GM18502 (cell line): ENCODE measurements at regions not wholly inside any gene's neighbourhood (a gene's known extent, or its start where the extent isn't known, plus 50 kb on each side); places are given as distances from the start of the nearest gene placed in this dataset.

ENCODE experiments used
- ATAC-seq: cut with Tn5 transposase; IDR thresholded peaks from one replicate; pipeline ENCODE4 v1.9.1; 2021; ENCODE audit warnings: mild to moderate bottlenecking; ENCODE audit not compliant: unreplicated experiment, poor library complexity

GRCh38 chr17:15048933-15049794 lies 216.0 kb downstream of the PMP22 start:
- ATAC-seq: no peak

DNA sequence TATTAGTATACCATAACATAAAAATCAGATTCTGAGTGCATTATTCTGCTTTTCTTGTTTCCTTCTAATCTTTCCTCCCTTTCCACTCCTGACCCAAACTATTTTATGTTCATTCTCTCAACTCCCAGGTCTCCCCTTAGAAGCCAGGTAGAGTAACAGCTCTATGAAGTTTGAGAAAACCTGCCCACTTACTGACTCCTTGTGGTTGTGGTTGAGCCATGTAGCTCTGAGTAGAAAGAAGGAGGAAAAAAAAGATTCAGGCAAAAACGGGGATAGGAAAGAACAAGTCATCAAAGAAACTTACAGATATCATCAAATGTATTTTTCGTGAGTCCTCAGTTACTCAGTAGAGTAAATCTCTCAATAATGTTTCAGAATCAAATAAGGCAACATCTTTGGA lies 216.7 kb downstream of the PMP22 start:
- no peak for ATAC-seq

GRCh38 chr17:15042311-15042710 lies 222.8 kb downstream of the PMP22 start:
- ATAC-seq: no peak

- no peak for ATAC-seq
Observed at GRCh38 chr17:15039366-15039765, 225.8 kb downstream of the PMP22 start.

DNA sequence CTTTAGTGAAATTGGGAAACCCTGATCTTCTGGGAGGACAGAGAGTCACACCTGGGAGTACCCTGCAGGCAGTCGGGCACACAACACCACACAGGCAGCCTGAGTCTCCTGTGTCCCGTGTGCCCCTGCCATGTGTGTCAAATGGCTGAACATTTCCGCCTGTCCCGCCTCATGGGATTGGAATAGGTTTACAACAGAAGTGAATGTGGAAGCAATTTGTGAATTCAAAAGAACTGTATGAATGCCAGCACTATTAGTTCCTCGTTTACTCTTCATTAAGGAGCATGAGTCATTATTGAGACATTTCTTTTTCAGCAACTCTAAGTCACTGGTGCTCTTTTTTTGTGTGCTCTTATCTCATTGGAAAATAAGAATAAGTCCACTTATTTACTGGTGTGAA lies 226.5 kb downstream of the PMP22 start:
- no peak for ATAC-seq

- no peak for ATAC-seq
Observed at GRCh38 chr17:15036238-15036637, 228.9 kb downstream of the PMP22 start.

DNA sequence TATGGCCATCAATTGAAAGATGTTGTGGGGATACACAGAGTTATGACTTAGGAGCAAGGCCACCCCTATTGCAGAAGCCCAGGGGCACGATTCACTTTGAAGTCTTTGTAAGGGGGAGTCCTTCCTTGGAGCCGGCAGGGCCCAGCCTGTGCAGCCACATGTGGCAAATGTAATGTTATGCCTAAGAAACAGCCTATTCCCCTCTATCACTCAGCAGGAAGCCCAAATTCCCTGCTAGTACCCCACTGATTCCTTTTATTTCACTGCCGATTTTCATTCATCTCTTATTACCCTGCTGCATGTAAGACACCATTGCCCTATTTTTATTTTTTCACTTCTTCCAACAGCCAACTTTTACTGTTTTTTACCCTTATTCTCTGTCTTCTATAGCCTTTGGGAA lies 233.2 kb downstream of the PMP22 start:
- ATAC-seq: no peak

- no peak for ATAC-seq
Observed at GRCh38 chr17:15029469-15029868, 235.7 kb downstream of the PMP22 start.

GRCh38 chr17:15027853-15028252 lies 237.3 kb downstream of the PMP22 start:
- no peak for ATAC-seq

DNA sequence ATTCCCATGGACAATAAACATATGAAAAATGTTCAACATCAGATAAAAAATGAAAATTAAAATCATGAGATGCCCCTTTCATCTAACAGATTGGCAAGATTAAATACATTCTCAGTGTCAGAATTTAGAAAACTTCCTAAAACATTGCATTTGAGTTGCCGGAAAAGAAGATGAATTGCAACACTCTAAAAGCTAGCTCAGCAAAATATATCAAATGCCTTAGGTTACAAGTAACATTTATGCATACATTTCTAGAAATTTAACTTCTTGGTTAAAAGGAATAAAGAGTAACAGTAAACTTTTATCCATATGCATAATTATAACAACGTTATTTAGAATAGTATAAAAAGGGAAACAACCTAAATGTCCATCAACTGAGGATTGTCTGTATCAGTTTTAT lies 239.0 kb downstream of the PMP22 start:
- ATAC-seq: no peak

DNA sequence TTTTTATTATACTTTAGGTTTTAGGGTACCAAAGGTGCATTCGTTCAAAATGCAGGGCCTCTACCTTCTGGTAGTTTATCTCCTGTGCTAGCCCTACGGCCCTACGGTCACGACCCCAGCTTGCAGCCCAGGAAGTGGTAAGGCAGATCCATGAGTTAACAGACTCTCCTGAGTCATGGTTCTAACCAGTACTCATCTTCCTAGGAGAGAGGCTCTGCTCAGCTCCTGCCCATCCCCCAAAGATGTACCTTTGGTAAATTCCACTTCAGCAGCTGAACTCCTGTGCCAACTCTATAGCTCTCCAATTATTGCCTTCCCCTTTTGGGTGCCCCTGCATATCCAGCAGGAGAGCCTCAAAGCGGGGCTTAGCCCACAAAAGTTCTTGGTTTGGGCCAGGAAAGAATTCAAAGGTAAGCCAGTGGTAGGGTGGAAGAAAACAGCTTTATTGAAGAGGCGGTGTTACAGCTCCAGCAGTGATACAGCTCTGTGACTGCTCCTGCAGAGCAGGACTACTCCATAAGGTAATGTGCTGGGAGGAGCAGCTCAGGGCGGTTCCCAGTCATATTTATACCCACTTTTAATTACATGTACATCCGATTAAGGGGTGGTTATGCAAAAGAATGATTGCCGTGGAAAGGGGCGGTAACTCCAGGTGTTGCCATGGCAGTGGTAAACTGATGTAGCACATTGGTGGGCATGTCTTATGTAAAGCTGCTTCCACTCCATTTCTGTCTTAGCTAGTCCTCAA lies 241.4 kb downstream of the PMP22 start:
- no peak for ATAC-seq

GRCh38 chr17:15019158-15019557 lies 246.0 kb downstream of the PMP22 start:
- ATAC-seq: no peak

DNA sequence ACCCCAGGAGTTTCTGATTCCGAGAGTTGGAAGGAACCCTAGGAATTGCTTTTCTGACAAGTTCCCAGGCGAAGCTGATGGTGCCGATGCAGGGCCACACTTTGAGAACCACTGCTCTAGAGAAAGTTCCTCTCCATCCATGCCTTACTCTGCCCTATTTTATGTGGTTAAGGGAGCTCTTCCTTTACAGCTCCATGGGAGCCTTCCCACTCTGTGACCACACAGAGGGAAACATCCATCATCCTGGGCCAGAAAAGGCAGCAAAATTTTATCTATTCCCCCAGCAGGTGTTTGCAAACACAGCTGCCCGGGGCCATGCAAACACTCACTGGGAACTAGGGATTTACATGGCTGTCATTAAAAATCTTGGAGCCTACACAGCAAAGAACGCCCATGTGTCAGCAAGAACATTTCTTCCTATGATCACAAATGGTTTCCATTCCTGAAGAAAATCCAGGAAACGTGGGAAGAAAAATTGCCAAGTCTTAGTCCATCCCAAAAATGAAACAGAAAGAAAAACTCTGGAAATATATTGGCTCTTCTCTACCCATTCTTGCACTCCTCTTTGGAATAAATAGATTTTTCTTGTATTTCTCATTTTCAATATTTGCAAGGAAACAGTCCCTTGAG lies 252.7 kb downstream of the PMP22 start:
- no peak for ATAC-seq

GRCh38 chr17:15009087-15009486 lies 256.0 kb downstream of the PMP22 start:
- ATAC-seq: no peak

DNA sequence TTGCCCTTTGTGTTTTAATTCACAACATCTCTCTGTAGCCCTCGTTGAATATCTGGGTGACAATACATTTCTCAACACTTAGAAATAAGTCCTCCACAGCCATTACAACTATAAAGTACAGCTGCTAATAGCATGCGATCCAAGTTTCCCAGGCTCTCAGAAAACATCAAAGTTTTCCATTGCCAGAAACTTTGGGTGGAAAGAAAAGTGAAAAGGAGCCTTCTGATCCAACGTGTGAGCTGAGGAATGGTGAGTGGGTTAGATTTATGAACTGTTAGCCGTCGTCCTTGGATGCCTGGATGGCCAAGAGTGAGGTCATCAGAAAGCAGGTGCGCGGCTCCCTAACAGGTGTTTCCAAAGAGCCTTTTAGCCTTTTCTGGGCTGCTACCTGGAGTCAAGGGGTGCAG lies 258.0 kb downstream of the PMP22 start:
- ATAC-seq: no peak

DNA sequence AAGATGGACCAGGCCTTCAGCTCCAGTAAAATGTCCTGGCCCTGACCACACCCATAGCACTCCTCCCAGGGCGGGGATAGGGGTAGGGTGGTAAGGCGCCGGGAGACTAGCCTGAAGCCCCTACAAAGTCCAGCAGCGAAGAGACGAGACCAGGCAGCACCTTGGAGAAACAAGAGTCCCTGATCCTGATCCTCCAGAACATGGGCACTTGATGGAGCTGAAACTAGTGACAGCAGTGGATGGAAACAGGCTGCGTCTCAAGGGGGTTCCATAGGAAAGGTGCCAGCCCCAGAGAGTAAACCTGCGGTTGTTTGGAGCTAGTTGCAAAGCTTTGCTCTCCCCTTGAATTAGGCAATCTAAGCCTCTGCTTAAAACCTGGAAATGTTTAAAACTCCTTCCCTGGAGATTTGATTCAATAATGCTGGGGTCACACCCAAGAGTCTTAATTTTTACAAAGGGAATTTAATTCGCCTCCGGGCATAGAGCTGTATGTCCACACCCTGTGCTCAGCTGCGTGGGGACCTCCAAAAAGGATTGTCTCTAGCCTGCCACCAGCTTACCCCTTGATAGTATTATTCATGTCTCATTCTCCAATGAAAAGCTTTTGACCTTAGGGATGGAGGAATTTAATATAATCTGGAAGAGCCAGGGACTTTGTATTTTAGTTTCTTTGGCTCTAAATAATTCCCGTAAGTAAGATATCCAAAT lies 258.6 kb downstream of the PMP22 start:
- no peak for ATAC-seq

GRCh38 chr17:15000661-15001060 lies 264.5 kb downstream of the PMP22 start:
- ATAC-seq: no peak

DNA sequence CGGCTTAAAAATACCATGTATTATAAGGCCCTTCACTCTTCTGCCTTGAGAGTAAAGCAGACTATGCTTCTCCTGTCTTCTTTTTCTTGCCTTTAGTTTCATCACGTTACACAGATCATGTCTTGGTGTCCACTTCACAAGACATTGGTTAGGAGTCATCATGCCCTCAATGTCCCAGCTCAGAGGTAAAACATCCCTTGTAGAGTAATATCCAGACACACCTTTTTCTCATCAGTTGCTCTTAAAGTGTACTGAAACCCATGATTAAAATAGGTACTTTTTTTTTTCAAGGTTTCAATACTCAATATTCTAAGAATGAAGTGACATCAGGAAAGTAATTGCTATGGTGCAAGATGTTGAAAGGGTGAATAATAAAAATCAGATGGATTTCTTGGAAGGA lies 267.8 kb downstream of the PMP22 start:
- ATAC-seq: no peak

- no peak for ATAC-seq
Observed at GRCh38 chr17:14986127-14986526, 279.0 kb downstream of the PMP22 start.

DNA sequence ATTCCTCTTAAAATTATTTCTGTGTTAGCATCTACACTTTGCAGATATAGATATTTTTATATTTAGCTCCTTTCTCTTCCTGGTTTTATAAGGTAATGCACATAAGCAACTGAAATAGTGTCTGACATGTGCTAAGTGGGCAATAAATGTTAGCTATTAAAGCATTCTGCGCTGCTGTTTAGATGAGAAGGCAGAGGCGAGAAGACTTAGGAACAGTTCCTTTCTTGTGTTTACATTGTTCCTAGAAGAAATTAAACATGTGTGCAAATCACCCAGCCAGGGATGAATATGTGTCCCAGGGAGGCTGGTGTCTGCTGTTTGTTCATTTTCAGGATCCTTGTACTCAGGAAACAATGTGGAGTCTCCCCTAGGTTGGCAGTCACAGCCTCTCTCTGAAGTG lies 292.3 kb downstream of the PMP22 start:
- ATAC-seq: no peak

- ATAC-seq: no peak
Observed at GRCh38 chr17:14971054-14971453, 294.1 kb downstream of the PMP22 start.
